OCI-LY7 (cell line): ENCODE measurements at regions not wholly inside any gene's neighbourhood (a gene's known extent, or its start where the extent isn't known, plus 50 kb on each side); places are given as distances from the start of the nearest gene placed in this dataset.

Experiments
- EZH2phosphoT487 ChIP-seq: fragments of 200-600 bp; sonication (generic); IDR thresholded peaks from 2 replicates; pipeline ENCODE4 v1.6.1; 2018; ENCODE audit warnings: low read depth, borderline replicate concordance, mild to moderate bottlenecking, mixed run types, antibody characterized with exemption, low read length, moderate library complexity, mixed read lengths
- TF ChIP-seq, protein P1 (sequence below): fragments of 200-600 bp; sonication (generic); conservative IDR thresholded peaks from 2 replicates; pipeline ENCODE4 v1.5.1; 2014; ENCODE audit warnings: mild to moderate bottlenecking, antibody characterized with exemption, low read length, moderate library complexity, mixed read lengths

DNA sequence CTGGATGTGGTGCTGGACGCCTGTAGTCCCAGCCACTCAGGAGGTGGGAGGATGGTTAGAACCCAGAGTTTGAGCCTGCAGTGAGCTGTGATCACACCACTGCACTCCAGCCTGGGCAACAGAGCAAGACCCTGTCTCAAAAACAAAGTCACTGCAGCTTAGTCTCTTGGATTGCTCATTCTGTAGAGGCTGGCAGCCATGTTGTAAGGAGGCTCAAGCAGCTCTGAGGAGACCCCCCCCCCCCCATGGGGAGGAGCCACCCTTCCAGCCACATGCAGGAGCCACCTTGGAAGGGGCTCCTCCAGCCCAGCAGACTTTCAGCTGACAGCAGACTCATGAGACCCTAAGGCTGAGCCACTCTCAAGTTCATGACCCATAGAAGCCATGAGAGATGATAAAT, 68.4 kb downstream of the FOXL3 start:
- TF ChIP-seq, protein P1, sequence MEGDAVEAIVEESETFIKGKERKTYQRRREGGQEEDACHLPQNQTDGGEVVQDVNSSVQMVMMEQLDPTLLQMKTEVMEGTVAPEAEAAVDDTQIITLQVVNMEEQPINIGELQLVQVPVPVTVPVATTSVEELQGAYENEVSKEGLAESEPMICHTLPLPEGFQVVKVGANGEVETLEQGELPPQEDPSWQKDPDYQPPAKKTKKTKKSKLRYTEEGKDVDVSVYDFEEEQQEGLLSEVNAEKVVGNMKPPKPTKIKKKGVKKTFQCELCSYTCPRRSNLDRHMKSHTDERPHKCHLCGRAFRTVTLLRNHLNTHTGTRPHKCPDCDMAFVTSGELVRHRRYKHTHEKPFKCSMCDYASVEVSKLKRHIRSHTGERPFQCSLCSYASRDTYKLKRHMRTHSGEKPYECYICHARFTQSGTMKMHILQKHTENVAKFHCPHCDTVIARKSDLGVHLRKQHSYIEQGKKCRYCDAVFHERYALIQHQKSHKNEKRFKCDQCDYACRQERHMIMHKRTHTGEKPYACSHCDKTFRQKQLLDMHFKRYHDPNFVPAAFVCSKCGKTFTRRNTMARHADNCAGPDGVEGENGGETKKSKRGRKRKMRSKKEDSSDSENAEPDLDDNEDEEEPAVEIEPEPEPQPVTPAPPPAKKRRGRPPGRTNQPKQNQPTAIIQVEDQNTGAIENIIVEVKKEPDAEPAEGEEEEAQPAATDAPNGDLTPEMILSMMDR = no peak
- TF ChIP-seq EZH2phosphoT487 = no peak
